HG03064 (cell line): ENCODE measurements at regions not wholly inside any gene's neighbourhood (a gene's known extent, or its start where the extent isn't known, plus 50 kb on each side); places are given as distances from the start of the nearest gene placed in this dataset.

ENCODE experiments used
- ATAC-seq: cut with Tn5 transposase; IDR thresholded peaks from one replicate; pipeline ENCODE4 v1.9.1; 2021; ENCODE audit warnings: low read depth; ENCODE audit not compliant: unreplicated experiment

- ATAC-seq, result no peak
These were observed 429.6 kb downstream of the EPM2A start for GRCh38 chr6:145305670-145306069.

DNA sequence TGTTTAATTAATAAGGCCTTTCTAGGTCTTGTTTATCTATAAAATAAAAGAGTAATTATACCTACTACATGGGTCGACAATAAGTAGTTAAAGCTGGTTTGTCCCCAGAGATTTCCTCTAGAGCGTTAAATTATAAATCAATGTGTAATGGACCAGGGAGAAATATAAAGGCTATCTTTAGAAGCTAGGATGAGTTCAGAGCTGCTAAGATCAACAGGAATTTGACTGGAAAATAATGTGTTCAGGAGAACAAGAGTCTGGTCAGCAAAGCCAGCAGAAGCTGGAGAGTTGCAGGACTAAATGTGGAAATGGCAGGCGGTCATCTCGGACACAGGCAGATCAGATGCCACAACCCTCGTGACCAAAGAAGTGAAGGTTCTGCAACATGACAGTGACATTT is 428.8 kb downstream of the EPM2A start:
- no peak for ATAC-seq

DNA sequence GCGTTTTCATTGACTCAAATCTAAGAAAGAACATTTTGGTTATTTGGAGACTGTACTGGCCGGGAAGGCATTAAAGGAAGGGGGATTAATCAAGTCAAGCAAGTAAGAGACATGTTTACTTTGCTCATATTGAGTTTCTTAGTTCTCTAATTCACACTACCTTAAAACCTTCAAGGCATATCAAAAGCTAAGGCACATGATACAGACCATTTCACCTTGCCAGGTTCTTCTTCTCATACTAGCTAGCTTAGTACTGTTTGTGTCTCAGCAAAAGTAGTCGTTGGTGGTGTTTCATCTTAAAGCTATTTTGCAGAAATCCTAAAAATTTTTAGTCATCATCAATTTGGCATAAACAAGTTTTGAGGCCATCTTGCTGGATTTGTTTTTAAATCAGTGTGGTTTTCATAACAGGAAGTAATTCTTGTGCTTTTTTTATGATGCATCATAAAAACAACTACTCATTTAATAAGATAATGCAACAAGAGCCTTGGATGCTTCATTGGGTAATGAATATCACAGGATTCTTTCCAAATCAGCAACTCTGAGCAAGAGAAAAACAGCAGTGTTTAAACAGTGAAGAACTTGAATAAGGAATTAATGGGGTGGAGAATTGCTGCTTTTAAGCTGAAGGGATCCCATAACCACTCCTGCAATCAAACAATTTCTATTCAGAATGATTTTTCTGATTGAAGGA is 425.3 kb downstream of the EPM2A start:
- no peak for ATAC-seq

GRCh38 chr6:145312481-145312880 is 422.8 kb downstream of the EPM2A start:
- ATAC-seq, result no peak

DNA sequence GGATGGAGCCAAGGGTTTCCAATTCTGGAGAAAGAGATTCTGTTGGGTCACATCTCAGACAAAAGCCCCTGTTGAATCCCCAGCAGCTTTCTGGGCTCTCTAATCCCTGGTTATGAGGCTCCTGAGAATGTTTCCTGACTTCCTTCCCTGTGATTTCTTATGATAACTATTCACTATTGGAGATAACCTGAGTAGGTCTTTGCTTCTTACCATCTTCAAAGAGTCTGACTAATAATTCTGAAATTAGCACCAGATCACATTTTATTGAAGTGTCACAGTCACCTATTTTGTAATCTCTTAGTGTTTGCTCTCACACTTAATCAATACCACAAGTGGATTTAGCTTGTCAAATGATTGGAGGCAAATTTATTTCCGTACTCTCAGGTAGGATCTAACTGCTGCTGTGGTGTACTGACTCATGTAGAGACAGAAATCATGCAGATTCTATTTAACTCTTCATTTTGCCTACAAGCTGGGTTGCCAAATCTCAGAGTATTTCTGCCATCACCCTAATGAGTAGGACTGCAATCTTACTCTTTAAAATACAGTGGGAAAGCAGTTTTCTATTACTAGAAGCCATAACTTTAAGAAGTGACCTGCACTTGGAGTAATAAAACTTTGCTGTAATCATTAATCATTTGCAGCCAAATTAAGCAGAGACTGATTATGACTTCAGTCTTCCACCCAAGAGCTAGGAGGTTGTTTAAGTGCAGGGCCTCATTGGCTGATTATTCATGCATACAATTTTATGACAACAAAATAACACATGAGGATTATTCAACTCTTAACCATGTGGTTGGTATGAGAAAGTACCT is 422.1 kb downstream of the EPM2A start:
- ATAC-seq, result no peak

- no peak for ATAC-seq
These were observed 419.2 kb downstream of the EPM2A start for GRCh38 chr6:145315982-145316600.

DNA sequence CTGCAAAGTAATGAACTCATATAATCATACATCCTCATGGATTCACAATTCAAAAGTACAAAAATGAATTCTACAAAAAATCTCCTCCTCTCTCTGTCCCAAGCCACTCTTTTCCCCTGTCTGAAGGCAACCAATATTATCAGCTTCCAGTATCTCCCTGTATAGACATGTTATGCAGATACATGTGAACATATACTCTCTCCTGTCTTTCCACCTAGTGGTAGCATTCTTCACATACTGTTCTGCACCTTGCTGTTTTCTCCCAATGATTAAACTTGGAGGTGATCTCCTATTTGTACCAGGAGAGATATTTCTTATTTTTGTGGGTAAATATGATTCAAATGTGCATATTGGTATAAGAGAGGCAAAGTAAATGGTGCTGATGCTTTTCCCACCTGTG is 416.4 kb downstream of the EPM2A start:
- ATAC-seq, result no peak

DNA sequence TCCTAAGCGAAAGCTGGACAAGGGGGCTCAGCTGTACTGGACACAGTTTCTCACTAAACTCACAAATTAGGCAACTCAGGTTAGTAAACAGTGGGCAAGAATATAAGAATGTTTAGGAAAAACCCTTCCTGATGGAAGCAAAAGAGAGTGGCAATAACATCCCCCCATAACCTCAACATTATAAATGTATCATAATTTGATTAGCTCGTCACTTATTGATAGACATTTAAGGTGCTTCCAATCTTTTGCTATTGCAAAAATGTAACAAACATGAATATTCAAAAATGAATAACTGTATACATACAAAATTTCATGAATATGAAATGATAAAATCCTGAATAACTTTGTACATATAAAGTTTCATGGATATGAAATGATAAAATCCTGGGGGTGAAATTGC is 415.7 kb downstream of the EPM2A start:
- ATAC-seq, result no peak

DNA sequence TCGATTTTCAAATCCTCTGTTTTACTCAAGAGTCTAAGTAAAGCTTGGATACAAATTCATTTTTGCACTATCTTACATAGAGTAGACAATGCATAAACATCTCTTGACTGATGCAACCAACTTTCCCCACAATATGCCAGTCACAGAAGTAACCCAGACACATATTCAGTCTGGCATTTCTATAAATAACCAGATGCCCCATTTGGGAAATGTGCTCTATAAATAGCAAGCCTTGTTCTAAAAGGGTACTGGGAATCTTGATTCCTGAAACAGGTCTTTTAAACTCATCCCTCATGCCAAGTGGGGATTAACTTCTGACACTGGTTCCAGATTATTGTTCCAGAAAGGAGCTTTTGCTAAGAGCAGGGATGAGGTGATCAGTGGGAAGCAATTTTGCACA is 411.7 kb downstream of the EPM2A start:
- no peak for ATAC-seq

DNA sequence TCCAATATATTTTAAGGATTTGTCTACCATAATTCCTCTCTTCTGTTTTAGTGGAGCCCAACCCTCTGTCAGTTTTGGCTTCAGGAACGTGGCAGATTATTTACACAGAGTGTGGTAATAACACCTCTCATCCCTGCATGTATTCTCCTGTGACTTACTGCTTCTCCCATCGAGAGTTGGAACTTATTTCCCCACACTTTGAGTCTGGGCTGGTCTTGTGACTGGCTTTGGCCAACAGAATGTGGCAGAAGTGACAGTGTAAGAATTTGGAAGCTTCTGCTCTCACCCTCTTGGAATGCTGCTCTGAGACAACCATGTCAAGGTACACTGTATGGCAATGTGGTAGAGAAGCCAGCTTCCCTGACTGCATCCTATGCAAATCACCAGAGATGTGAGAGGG is 407.7 kb downstream of the EPM2A start:
- no peak for ATAC-seq

- no peak for ATAC-seq
These were observed 406.1 kb downstream of the EPM2A start for GRCh38 chr6:145329257-145329656.

- ATAC-seq, result no peak
These were observed 404.3 kb downstream of the EPM2A start for GRCh38 chr6:145331066-145331465.

DNA sequence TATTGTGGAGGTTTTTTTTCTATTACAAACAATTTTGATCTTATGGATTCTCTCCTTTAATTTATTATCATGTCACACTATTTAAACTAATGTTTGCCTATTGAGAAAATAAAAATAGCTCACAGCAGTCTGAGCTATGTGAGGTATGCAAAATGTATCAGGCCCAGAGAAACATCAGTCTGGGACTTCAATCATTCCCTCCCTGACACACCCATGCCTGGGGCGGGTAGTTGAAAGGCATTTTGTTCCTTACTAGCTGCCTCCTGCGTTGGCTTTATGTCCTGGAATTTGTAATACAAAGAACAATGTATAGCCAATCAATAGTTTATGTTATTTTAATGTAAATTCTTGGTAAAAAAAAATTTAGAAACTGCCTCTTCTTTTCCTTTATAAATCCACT is 403.3 kb downstream of the EPM2A start:
- no peak for ATAC-seq

DNA sequence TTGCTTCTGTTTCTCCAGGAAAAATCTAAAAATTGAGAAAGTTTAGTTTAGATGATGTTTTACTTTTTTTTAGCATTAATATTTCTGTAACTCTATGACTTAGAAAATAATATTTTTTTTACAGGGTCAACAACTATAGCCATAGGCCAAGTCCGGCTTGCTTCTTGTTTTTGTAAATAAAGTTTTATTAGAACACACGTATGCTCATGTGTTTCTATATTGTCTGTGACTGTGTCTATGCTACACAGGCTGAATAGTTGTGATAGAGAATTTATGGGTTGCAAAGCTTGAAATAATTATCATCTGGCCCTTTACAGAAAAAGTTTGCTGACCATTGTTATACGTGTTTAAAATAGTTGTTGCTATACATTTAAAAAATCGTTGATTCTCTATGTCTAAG is 399.2 kb downstream of the EPM2A start:
- ATAC-seq, result no peak

GRCh38 chr6:145339089-145339488 is 396.2 kb downstream of the EPM2A start:
- ATAC-seq, result no peak

GRCh38 chr6:145340256-145340655 is 395.1 kb downstream of the EPM2A start:
- ATAC-seq, result no peak

GRCh38 chr6:145345094-145345493 is 390.2 kb downstream of the EPM2A start:
- no peak for ATAC-seq

DNA sequence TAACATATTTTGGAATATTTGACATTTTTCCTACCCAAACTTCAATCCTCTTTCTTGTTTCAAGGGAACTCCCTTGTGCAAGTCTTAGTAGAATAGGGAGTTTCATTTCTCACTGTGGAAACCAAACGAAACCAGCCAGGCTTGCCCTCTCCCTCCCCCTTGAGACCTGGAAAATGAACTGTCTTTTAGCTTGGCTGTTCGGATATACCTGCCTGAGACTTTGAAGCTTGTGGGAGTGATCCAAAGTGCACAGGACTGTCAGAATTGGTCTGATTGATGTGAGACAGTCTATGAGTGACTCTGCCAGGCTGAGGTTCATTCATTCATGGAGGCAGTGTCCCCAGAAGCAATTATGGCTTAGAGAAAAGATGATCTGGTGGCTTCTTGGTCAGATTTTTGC is 388.1 kb downstream of the EPM2A start:
- no peak for ATAC-seq

- ATAC-seq, result peak; percentile 71
These were observed 385.3 kb downstream of the EPM2A start for GRCh38 chr6:145349950-145350510.

DNA sequence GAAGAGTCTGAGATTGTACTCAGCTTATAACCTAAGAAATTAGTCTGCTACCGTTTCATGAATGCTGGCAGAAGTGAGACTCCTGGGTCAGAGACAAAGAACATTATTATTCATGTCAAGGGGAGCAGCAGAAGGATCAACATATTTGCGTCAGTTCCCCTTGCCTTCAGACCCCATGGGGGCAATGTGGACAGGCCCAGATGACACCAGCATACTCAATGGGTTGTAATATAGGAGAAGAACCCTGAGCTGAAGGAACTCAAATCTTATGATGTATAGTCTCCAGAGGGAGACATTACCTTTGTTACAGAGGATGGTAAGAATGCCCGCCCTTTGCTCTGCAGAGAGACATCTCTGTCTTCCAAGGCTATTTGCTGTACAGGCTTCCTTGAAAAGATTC is 384.4 kb downstream of the EPM2A start:
- ATAC-seq, result no peak

DNA sequence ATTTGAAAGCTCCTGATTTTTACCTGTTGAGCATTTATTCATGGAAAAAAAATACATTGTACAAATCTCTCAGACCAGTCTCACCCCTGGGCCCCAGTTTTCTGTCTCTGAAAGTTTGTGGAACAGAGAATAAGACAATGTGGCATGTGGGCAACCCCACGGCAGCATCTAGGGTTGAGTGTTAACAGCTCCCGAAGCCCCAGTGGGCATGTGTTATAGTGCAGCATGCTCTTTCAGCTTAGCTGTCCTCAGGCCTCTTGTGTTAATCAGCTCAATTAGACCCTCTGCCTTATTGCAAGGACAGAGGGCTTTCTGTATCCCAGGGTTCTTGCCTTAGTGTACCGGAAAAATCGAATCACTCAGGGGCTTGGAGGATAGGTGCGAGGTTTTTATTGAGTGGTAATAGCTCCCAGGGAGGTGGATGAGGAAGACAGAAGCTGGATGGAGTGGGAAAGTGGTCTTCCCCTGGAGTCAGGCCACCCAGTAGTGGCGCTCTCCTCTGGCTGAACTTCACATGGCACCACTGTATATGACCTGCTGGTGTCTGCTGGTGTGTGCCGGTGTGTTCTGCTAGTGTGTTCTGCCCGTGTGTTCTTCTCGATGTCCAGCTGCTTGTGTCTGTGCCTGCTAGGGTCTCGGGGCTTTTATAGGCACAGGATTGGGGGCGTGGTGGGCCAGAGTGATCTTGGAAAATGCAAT is 382.8 kb downstream of the EPM2A start:
- no peak for ATAC-seq
